ENCODE measurements at regions not wholly inside any gene's neighbourhood (a gene's known extent, or its start where the extent isn't known, plus 50 kb on each side); places are given as distances from the start of the nearest gene placed in this dataset.

- no peak for TF ChIP-seq CTCF (IDR thresholded peaks at IDR 0.05; ENCODE audit: low read depth, low read length, missing control alignments)
- no peak overlapping the region for H3K4me3 ChIP-seq (ENCODE audit: low read depth, low read length)
- DNase-seq (ENCODE audit: low read depth): no peak
Observed at GRCh38 chr10:8389630-8390029, 335.1 kb downstream of the GATA3 start.

GRCh38 chr10:8392216-8392615 lies 337.7 kb downstream of the GATA3 start:
- TF ChIP-seq CTCF (IDR thresholded peaks at IDR 0.05; ENCODE audit: low read depth, low read length, missing control alignments): no peak
- no peak overlapping the region for H3K4me3 ChIP-seq (ENCODE audit: low read depth, low read length)
- DNase-seq (ENCODE audit: low read depth): no peak

GRCh38 chr10:8393531-8393930 lies 339.0 kb downstream of the GATA3 start:
- DNase-seq (ENCODE audit: low read depth): no peak
- H3K4me3 ChIP-seq (ENCODE audit: low read depth, low read length): no peak overlapping the region
- TF ChIP-seq CTCF (IDR thresholded peaks at IDR 0.05; ENCODE audit: low read depth, low read length, missing control alignments): no peak

GRCh38 chr10:8396675-8397074 lies 342.2 kb downstream of the GATA3 start:
- no peak for DNase-seq (ENCODE audit: low read depth)
- TF ChIP-seq CTCF (IDR thresholded peaks at IDR 0.05; ENCODE audit: low read depth, low read length, missing control alignments): no peak

GRCh38 chr10:8398771-8399170 lies 344.3 kb downstream of the GATA3 start:
- DNase-seq (ENCODE audit: low read depth): no peak
- no peak overlapping the region for H3K4me3 ChIP-seq (ENCODE audit: low read depth, low read length)
- no peak for TF ChIP-seq CTCF (IDR thresholded peaks at IDR 0.05; ENCODE audit: low read depth, low read length, missing control alignments)

More at GRCh38 chr10:8396675-8397074, 342.2 kb downstream of the GATA3 start:
- no peak overlapping the region for H3K4me3 ChIP-seq (ENCODE audit: low read depth, low read length)

GRCh38 chr10:8400151-8400550 lies 345.7 kb downstream of the GATA3 start:
- no peak for DNase-seq (ENCODE audit: low read depth)
- no peak overlapping the region for H3K4me3 ChIP-seq (ENCODE audit: low read depth, low read length)
- TF ChIP-seq CTCF (IDR thresholded peaks at IDR 0.05; ENCODE audit: low read depth, low read length, missing control alignments): no peak

GRCh38 chr10:8400892-8401291 lies 346.4 kb downstream of the GATA3 start:
- DNase-seq (ENCODE audit: low read depth): no peak
- no peak for TF ChIP-seq CTCF (IDR thresholded peaks at IDR 0.05; ENCODE audit: low read depth, low read length, missing control alignments)
- no peak overlapping the region for H3K4me3 ChIP-seq (ENCODE audit: low read depth, low read length)
